NCI-H226 (cell line): ENCODE measurements at regions not wholly inside any gene's neighbourhood (a gene's known extent, or its start where the extent isn't known, plus 50 kb on each side); places are given as distances from the start of the nearest gene placed in this dataset.

Source experiments
- DNase-seq: peaks from one replicate; pipeline ENCODE4 v3.0.0-alpha.2; 2015

GRCh38 chr3:71887256-71887655 lies 102.3 kb upstream of the PROK2 start:
- no peak for DNase-seq

- DNase-seq = no peak
These were observed 100.1 kb upstream of the PROK2 start for GRCh38 chr3:71885006-71885405.

- DNase-seq = no peak
These were observed 96.8 kb upstream of the PROK2 start for GRCh38 chr3:71881732-71882131.

GRCh38 chr3:71881041-71881440 lies 96.1 kb upstream of the PROK2 start:
- no peak for DNase-seq

GRCh38 chr3:71879089-71879488 lies 94.1 kb upstream of the PROK2 start:
- DNase-seq = no peak

GRCh38 chr3:71876135-71877105 lies 91.5 kb upstream of the PROK2 start:
- DNase-seq = no peak

- peak; percentile 52 for DNase-seq
These were observed 90.6 kb upstream of the PROK2 start for GRCh38 chr3:71875461-71875947.

- DNase-seq = no peak
These were observed 89.7 kb upstream of the PROK2 start for GRCh38 chr3:71874618-71875017.

GRCh38 chr3:71873093-71873611 lies 88.2 kb upstream of the PROK2 start:
- no peak for DNase-seq

GRCh38 chr3:71872256-71872655 lies 87.3 kb upstream of the PROK2 start:
- DNase-seq = no peak

- no peak for DNase-seq
These were observed 86.1 kb upstream of the PROK2 start for GRCh38 chr3:71870966-71871512.

- DNase-seq = no peak
These were observed 83.9 kb upstream of the PROK2 start for GRCh38 chr3:71868876-71869275.

- no peak for DNase-seq
These were observed 80.8 kb upstream of the PROK2 start for GRCh38 chr3:71865727-71866126.

GRCh38 chr3:71863563-71864190 lies 78.7 kb upstream of the PROK2 start:
- no peak for DNase-seq

- no peak for DNase-seq
These were observed 77.6 kb upstream of the PROK2 start for GRCh38 chr3:71862371-71863140.

GRCh38 chr3:71859123-71859519 lies 74.2 kb upstream of the PROK2 start:
- no peak for DNase-seq

- no peak for DNase-seq
These were observed 73.7 kb upstream of the PROK2 start for GRCh38 chr3:71858503-71859122.

GRCh38 chr3:71857956-71858355 lies 73.0 kb upstream of the PROK2 start:
- no peak for DNase-seq

GRCh38 chr3:71854706-71855105 lies 69.8 kb upstream of the PROK2 start:
- DNase-seq = no peak

- no peak for DNase-seq
These were observed 69.1 kb upstream of the PROK2 start for GRCh38 chr3:71854096-71854495.

GRCh38 chr3:71851878-71852277 lies 66.9 kb upstream of the PROK2 start:
- DNase-seq = no peak

GRCh38 chr3:71850654-71851053 lies 65.7 kb upstream of the PROK2 start:
- DNase-seq = no peak
